OCI-LY1 (cell line): ENCODE measurements at regions not wholly inside any gene's neighbourhood (a gene's known extent, or its start where the extent isn't known, plus 50 kb on each side); places are given as distances from the start of the nearest gene placed in this dataset.

Source experiments
- CTCF ChIP-seq: fragments of 200-600 bp; sonication (generic), shearing (Covaris generic); IDR thresholded peaks from 2 replicates; pipeline ENCODE4 v1.5.1; 2017; ENCODE audit warnings: mild to moderate bottlenecking, antibody characterized with exemption, low read length, moderate library complexity, mixed read lengths
- EZH2 ChIP-seq: fragments of 200-600 bp; sonication (generic), shearing (Covaris generic); IDR thresholded peaks from 2 replicates; pipeline ENCODE4 v1.8.0; 2017; ENCODE audit warnings: borderline replicate concordance, mixed run types, mild to moderate bottlenecking, antibody characterized with exemption, low read length, moderate library complexity, mixed read lengths

- TF ChIP-seq CTCF (no peak), EZH2 (no peak)
Observed at GRCh38 chr1:14309984-14310383, 288.5 kb upstream of the KAZN start.
